Head of caudate nucleus (tissue), 42 donors: ENCODE measurements at regions not wholly inside any gene's neighbourhood (a gene's known extent, or its start where the extent isn't known, plus 50 kb on each side); places are given as distances from the start of the nearest gene placed in this dataset.
"Not testable (repeated sequence)": the region's sequence is repeated elsewhere in the genome, so short reads cannot be mapped to it uniquely, and the experiment has no call there.

Source experiments
- DNase-seq, 42 donors: peaks; one replicate each; pipeline versions ENCODE4 v3.0.0 to v3.0.0-alpha.2; 2020 to 2021; ENCODE audit warnings: mixed read lengths in 7 of 42
- intact Hi-C: fragments of 100-400 bp; cut with DNase I; formaldehyde crosslinking; loops from one replicate; pipeline ENCODE4 v1.15.0; 2022

- intact Hi-C loops, result no loop called here
- DNase-seq, result peak in 1 of 42 donors; percentile 42
Observed at GRCh38 chr5:38607396-38607795, 51.0 kb upstream of the LIFR start.

- intact Hi-C loops, result no loop called here
- DNase-seq, result no peak
Observed at GRCh38 chr5:38607930-38608564, 51.6 kb upstream of the LIFR start.

DNA sequence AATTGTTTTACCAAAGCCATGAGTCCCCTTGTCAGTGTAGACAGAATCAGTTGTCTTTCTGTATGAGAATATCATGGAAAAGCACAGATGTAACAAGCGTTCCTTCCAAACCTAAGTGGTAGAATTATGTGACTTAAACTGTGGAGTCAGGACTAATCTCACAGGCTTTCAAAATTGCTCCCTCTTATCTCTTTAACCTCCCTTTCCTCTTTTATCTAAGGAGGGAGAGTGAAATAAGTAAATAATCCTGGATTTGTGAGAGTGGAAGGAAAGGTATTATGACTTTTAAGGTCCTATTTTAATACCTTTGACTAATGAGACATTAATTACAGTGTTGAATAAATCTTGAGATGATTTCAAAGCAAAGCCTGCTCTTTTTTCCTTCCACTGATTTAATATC, 52.4 kb upstream of the LIFR start:
- intact Hi-C loops, result no loop called here
- no peak for DNase-seq

- no peak for DNase-seq
- intact Hi-C loops, result no loop called here
Observed at GRCh38 chr5:38612851-38613250, 56.4 kb upstream of the LIFR start.

- intact Hi-C loops, result no loop called here
Observed at GRCh38 chr5:38613490-38613889, 57.0 kb upstream of the LIFR start.

GRCh38 chr5:38613992-38614836, 57.8 kb upstream of the LIFR start:
- intact Hi-C loops, result no loop called here
- DNase-seq, result no peak

More at GRCh38 chr5:38613490-38613889, 57.0 kb upstream of the LIFR start:
- DNase-seq, result no peak

DNA sequence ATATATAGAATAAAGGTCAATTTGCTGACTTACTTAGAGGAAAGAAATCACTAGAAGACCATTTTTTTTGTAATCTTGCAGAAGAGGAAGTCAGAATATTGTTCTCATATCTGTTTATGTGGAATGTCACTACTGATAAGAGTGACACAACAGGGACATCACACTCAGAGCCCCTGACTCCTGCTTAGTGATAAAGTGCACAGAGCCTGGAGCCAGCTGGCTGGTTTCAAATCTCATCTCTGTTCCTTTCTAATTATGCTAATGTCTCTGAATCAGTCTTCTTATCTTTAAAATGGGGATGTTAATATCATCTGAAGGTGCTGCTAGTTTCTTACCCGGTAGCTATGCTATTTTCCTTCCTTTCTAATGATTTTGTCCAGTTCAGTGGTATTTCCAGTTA, 58.6 kb upstream of the LIFR start:
- intact Hi-C loops, result no loop called here
- no peak for DNase-seq

DNA sequence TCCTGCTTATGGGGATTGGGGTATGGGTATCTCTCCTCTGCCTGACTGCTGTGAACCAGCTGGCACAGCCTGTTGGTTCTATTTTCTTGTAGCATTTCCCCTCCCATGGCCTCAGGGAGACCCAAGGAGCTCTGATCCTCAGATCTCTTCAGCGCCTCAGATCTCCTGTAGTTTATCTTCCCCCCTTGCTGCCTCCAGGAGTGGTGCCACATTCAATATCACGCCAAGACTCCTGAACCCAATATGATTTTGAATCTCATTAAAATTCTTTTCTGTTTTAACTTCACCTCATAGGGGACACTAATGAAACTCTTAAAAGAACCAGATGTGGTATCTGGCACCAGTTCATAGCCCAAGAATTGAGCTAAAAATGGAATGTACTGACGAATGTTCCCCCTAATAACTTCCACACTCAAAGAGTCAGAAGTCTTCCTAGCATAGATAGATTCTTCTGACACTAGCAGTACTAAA, 59.6 kb upstream of the LIFR start:
- no peak for DNase-seq
- intact Hi-C loops, result no loop called here

GRCh38 chr5:38618154-38618553, 61.7 kb upstream of the LIFR start:
- no peak for DNase-seq
- intact Hi-C loops, result no loop called here

- intact Hi-C loops, result no loop called here
- DNase-seq, result no peak
Observed at GRCh38 chr5:38621331-38621730, 64.9 kb upstream of the LIFR start.

DNA sequence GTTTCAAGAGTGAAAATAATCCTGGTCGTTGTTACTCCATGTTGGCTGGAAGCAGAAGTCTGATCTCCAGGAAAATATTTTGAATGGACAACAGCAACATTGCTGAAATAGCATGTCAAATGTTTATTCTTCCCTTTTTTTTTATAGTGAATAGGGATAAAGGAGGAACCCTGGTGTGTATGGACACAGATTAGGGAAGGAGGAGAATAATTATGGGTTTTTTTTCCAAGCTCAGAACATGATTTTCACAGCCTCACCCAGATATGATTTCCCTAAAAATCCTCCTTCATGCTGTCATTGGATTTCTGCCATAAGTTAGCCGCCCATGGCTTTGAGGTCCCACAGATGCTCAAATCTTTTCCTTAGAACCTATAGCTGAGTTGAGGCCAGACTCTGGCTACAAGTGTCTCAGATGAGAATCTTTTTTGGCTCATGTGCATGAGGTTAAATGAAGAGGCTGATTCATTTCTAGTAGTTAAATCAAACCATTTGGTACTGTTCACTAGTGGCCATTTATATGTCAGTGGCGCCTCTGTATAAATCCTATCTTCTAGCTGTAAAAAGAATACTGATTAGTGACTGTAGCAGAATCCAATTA, 65.5 kb upstream of the LIFR start:
- DNase-seq, result no peak
- intact Hi-C loops, result no loop called here

GRCh38 chr5:38622723-38623129, 66.3 kb upstream of the LIFR start:
- DNase-seq, result no peak
- intact Hi-C loops, result no loop called here

- DNase-seq, intact Hi-C loops: not testable (repeated sequence)
Observed at GRCh38 chr5:38624541-38624940, 68.1 kb upstream of the LIFR start.

- intact Hi-C loops, DNase-seq: not testable (repeated sequence)
Observed at GRCh38 chr5:38631376-38631775, 74.9 kb upstream of the LIFR start.

- intact Hi-C loops, result no loop called here
- no peak for DNase-seq
Observed at GRCh38 chr5:38634568-38635369, 78.3 kb upstream of the LIFR start.

DNA sequence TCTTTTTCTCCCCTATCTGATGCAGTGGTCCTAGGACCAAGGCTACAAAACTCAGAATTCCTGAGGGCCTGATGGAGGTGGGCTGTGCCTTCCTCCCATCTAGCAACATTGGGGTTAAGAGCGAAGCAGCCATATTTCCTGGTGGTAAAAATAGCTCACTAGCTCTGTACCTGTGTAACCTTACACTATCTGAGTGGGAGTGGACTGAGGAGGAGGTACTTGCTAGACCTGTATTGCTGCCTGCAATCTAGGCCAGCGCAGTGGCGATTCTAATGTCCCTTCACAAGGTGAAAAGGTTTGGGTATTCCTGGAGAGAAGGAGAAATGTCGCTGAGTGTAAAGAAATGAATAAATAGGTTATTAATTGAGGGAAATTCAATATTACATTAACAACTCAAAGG, 80.2 kb upstream of the LIFR start:
- DNase-seq, result no peak
- intact Hi-C loops, result no loop called here

GRCh38 chr5:38638656-38639055, 82.2 kb upstream of the LIFR start:
- DNase-seq, result no peak
- intact Hi-C loops, result no loop called here

GRCh38 chr5:38639377-38640358, 83.2 kb upstream of the LIFR start:
- intact Hi-C loops, result no loop called here
- DNase-seq, result no peak
